ENCODE measurements at regions not wholly inside any gene's neighbourhood (a gene's known extent, or its start where the extent isn't known, plus 50 kb on each side); places are given as distances from the start of the nearest gene placed in this dataset.

GRCh38 chr5:5040712-5041111, 99.4 kb upstream of the ADAMTS16 start:
- TF ChIP-seq CTCF (IDR thresholded peaks at IDR 0.05) (no peak), POLR2A (IDR thresholded peaks at IDR 0.05) (no peak)

All from prostate gland (tissue), 2 donors.